ENCODE measurements at regions not wholly inside any gene's neighbourhood (a gene's known extent, or its start where the extent isn't known, plus 50 kb on each side); places are given as distances from the start of the nearest gene placed in this dataset.

GRCh38 chr11:13868710-13869397, 93.7 kb upstream of the SPON1 start:
- no peak for DNase-seq (ENCODE audit: low spot score)

DNA sequence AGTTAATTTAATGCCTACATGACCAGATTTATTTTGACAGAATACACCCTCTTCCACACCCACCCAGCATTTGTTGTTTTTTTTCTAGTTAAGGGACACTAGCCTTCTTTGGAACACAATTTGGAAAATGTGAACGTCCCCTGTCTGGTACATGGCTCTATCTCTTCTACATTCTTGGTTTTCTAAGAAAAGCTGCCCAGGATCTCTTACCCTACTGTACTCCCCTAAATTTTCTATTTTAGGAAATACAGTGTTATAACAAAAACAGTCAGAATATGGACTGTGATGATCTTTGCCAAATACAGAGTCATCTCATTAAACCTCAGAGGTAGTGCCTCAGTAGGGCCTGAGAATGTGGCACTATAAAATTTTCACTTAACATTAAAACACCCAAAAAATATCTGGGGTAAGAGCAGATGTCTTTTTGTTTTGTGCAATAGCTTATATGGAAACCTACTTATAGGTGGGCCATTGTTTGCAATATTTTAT, 93.1 kb upstream of the SPON1 start:
- DNase-seq (ENCODE audit: low spot score): no peak

- DNase-seq (ENCODE audit: low spot score): no peak
These were observed 87.9 kb upstream of the SPON1 start for GRCh38 chr11:13874597-13874996.

DNA sequence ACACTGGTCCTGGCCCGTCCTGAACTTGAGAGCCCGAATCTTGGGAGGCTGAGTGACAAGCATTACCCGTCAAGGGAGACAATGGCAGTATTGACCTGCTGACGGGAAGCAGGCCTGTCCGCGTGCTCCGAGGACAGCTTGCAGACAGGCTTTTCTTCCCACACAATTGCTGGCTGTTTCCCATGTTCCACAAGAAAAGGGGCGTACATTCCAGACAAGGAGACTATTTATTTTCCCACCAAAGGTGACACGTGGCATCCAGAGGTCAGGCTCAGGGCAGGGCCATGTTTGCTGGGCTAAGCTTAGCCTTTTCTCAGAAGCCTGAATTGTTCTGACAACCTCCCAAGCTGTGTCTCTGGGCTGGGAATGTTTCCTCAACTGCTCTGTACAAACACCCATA, 86.9 kb upstream of the SPON1 start:
- DNase-seq (ENCODE audit: low spot score): no peak

- DNase-seq (ENCODE audit: low spot score): no peak
These were observed 86.1 kb upstream of the SPON1 start for GRCh38 chr11:13876423-13876822.

DNA sequence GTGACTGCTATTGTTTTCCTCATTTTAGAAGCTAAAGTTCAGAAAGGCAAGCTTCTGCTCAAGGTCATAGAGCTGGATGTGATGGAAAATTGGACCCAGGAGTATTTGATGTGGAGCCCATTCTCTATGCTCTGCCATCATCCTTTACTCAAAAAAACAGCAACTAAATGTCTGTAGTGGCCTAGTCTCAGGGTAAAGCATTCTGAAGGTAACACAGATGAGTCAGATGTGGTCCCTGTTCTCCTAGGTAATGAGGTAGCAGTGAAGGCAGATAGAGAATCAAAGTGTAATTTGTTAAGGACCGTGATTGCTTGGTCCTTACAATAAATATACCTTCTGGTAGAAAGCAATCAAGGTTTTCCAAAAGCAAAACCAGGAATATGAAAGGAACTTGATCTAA, 84.4 kb upstream of the SPON1 start:
- DNase-seq (ENCODE audit: low spot score): no peak

DNA sequence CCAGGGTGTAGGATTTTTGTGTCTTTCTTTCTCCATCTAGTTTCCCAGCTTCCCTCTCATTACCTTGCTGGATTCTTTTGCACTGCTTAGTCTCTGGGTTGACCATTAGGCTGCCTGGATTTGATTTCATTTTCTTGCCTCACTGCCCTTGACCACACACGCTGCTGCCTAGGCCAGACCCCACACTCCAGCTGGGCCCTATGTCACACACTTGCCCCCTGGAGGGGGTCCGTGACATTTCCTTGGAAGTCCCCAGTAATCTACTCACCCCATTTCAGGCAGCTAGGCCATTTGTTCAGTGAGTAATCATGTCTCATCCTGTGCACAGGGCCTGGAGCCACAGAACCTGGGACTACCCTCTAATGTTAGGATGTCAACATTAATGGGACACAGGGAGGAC, 81.9 kb upstream of the SPON1 start:
- DNase-seq (ENCODE audit: low spot score): no peak

- no peak for DNase-seq (ENCODE audit: low spot score)
These were observed 81.2 kb upstream of the SPON1 start for GRCh38 chr11:13881226-13881905.

- no peak for DNase-seq (ENCODE audit: low spot score)
These were observed 79.5 kb upstream of the SPON1 start for GRCh38 chr11:13883042-13883441.

- no peak for DNase-seq (ENCODE audit: low spot score)
These were observed 78.9 kb upstream of the SPON1 start for GRCh38 chr11:13883589-13883988.

GRCh38 chr11:13884158-13884799, 78.2 kb upstream of the SPON1 start:
- no peak for DNase-seq (ENCODE audit: low spot score)

DNA sequence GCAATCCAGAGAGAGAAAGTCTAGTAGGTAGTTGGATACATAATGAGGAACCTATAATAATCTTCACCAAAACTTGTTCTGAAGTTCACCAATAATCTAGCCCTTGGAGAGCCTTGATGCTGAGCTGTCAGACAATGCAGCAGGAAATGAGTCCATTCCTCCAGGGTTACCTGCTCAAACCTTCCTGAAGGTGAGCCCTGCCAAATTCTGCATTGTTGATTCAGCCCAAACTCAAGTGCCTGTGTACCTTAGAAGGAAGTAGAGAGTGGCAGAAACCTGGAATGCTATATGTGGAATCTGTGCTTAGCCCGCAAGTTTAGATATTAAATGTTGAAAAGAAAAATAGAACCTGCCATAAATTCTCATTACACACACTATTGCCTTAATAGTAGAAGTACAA, 77.4 kb upstream of the SPON1 start:
- no peak for DNase-seq (ENCODE audit: low spot score)

DNA sequence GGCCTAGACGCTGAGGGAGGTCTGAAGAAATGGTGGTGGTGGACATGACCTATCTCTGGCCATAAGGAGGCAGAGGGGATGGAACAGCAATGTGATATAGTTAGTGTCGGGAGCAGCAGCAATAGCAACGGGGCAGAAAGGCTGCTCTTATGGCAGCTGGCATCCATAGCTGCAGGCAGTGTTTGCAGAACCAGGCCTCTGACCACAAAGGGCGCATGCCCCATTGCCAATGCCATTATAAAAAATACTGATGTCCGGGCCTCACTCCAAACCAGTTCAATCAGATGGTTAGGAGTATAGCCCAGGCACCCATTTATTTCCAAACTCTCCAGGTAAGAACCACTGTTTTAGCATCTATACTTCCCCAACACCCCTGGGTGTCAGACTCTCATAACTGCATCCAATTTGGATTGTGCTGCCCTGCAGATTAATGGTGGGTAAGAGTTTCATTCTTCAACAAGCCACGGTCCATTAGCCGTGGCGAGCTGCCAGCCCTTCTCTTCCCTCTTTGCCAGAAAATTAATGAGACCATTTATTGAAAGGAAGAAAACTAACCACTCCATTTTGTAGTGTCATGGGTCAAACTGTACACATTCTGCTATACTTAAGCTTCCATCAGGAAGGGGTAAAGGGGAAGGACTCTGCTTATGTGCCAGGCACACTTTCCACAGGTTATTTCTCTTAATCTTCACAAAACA, 72.8 kb upstream of the SPON1 start:
- no peak for DNase-seq (ENCODE audit: low spot score)

GRCh38 chr11:13891911-13892310, 70.6 kb upstream of the SPON1 start:
- no peak for DNase-seq (ENCODE audit: low spot score)

DNA sequence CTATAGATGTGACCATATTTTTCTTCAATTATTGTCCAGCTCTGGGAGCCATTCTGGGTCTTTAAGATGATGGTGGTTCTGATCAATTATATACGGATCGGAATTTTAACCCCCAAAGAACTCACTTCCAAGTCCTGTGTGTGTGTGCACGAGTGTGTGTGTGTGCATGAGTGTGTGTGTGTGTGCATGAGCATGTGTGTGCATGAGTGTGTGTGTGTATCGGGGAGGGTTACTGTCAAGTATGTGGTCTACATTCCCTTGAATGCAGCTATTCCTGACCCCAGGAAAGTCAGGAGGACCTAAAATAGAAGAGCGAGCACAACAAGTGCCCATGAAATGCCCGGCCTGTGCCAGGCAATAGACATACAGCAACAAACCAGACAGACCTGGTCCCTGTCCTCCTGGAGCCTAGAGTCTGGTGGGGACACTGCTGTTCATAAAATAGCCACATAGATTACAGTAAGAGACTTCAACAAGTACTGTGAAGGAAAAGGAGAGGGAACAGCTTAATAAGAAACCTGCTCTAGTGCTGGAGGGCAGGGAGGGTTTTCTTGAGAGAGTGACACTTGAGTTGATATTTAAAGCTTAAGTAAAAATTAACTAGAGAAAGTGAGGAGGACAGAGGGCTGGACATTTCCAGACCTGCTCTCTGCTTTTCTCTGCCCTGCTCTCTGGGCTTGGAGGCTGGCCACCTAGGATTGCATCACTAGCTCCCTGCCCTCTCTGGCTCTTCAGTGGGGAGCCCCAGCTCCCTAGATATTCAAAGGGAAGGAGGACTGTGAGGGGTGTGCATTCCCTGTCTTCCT, 66.1 kb upstream of the SPON1 start:
- no peak for DNase-seq (ENCODE audit: low spot score)

DNA sequence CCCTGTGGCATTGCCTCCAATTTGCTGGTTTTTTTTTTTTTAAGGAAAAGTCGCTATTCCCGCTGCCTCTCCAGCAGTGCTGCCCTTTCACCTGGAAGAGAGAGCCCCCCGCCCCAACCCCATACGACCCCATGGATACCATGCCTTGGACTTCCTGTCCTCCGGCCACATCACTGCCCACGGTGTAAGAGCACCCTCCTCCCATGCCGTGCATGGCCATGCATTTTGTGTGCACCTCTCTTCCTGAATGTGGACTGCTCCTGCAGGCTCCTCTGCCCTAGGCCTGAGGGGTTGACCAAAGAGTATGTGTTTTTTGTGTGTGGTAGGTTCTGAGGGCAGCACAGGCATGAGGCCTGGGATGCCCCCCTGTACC, 65.6 kb upstream of the SPON1 start:
- DNase-seq (ENCODE audit: low spot score): no peak

- no peak for DNase-seq (ENCODE audit: low spot score)
These were observed 64.8 kb upstream of the SPON1 start for GRCh38 chr11:13897646-13898276.

GRCh38 chr11:13899603-13900002, 62.9 kb upstream of the SPON1 start:
- DNase-seq (ENCODE audit: low spot score): no peak

DNA sequence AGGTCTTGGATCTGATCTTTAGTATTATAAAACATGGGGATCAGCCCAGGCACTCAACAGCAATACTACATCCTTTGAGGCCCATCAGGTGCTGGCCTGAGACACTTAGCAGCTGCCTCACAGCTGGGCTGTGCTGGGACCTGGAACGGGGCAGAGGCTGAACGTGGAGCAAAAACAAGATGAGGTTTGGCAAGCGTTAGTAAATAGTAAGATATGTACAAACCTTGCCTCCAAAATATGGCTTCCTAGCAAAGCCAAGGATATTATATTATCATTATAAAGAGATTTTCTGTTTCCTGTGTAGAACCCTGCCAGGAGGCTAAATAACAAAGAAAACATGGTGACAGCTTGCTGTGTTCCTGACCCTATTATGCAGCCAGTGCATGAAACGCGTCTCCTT, 60.0 kb upstream of the SPON1 start:
- DNase-seq (ENCODE audit: low spot score): no peak

GRCh38 chr11:13905137-13905781, 57.3 kb upstream of the SPON1 start:
- DNase-seq (ENCODE audit: low spot score): no peak

GRCh38 chr11:13907678-13908077, 54.8 kb upstream of the SPON1 start:
- DNase-seq (ENCODE audit: low spot score): no peak

All from HT-29 (cell line).